BLaER1 treated with 17β-estradiol and CSF1 and Interleukin-3, amounts not matched to agents 10 nM and 100 nM (cell line): ENCODE measurements at regions not wholly inside any gene's neighbourhood (a gene's known extent, or its start where the extent isn't known, plus 50 kb on each side); places are given as distances from the start of the nearest gene placed in this dataset.

ENCODE experiments used
- H3K27ac ChIP-seq, 11 experiments: shearing (Covaris generic); formaldehyde crosslinking; 2 replicates each; pipeline ENCODE4 v1.8.1; 2022
- H3K27me3 ChIP-seq, 11 experiments: shearing (Covaris generic); formaldehyde crosslinking; 2 replicates each; pipeline ENCODE4 v1.8.1; 2022
- H3K36me3 ChIP-seq, 11 experiments: shearing (Covaris generic); formaldehyde crosslinking; 2 replicates each; pipeline ENCODE4 v1.8.1; 2022
- H3K4me1 ChIP-seq, 10 experiments: shearing (Covaris generic); formaldehyde crosslinking; 2 replicates each; pipeline ENCODE4 v1.8.1; 2022
- H3K4me2 ChIP-seq, 11 experiments: shearing (Covaris generic); formaldehyde crosslinking; 2 replicates each; pipeline ENCODE4 v1.8.1; 2022
- H3K4me3 ChIP-seq, 10 experiments: shearing (Covaris generic); formaldehyde crosslinking; 2 replicates each; pipeline ENCODE4 v1.8.1; 2022
- H3K9ac ChIP-seq, 11 experiments: shearing (Covaris generic); formaldehyde crosslinking; 2 replicates each; pipeline ENCODE4 v1.8.1; 2022
- H3K9me3 ChIP-seq, 11 experiments: shearing (Covaris generic); formaldehyde crosslinking; replicated peaks in 1 of 11; 2 replicates each; pipeline ENCODE4 v1.8.1; 2022
- H4K20me1 ChIP-seq, 11 experiments: shearing (Covaris generic); formaldehyde crosslinking; 2 replicates each; pipeline ENCODE4 v1.8.1; 2022
- Cebpa-rat ChIP-seq, 11 experiments: shearing (Covaris generic); IDR thresholded peaks; 2 replicates each; pipeline ENCODE4 v1.8.1; 2022

DNA sequence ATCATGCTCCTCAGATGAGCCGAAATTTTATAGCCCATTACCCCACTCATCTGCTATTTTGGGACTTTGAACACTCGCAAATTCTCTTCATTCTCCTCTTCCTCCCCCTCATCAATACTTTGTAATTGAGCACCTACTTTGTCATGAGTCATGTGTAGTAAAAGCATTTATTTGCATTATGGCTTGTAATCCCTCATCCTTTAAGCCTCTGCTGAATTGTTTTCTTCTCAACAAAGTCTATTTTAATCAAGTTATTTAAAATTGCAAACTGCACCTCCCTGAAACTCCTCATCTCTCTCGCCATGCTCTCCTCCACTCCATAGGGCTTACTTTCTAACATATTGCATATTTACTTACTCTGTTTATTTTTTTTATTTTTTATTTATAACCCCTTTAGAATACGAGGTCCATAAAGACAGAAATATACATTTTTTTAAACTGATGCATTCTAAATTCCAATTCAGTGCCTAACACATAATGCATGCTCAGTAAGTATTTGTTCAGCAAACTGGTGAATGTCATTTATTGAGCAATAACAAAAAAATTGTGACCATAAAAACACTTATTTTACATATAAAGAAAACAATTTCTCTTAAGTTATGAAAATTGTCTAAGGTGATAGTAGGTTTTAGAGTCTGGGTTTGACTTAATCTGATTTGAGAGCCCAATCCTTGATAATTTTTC is 161.7 kb downstream of the FASLG start:
- no peaks in the 10 kb centered on the region for H3K27me3 ChIP-seq
- no peaks in the 10 kb centered on the region for H4K20me1 ChIP-seq
- H3K4me1 ChIP-seq = peaks cover 38 to 73% (median 50%) of the 10 kb centered on the region in 10 experiments
- peak overlapping the region in 4 of 11 experiments; percentile 24 to 80 (median 34); a peak in 3 of 22 replicates for H3K27ac ChIP-seq
- no peak overlapping the region for H3K4me3 ChIP-seq
- no peaks in the 10 kb centered on the region for H3K36me3 ChIP-seq
- peaks cover 0 to 1% (median 0%) of the 10 kb centered on the region in 11 experiments; a peak in 3 of 22 replicates for H3K9me3 ChIP-seq
- H3K4me2 ChIP-seq = peak overlapping the region in 10 of 11 experiments; percentile 71 to 88 (median 82); a peak in 17 of 22 replicates
- H3K9ac ChIP-seq = no peak overlapping the region
- TF ChIP-seq Cebpa-rat (IDR thresholded peaks at IDR 0.05) = no peak

DNA sequence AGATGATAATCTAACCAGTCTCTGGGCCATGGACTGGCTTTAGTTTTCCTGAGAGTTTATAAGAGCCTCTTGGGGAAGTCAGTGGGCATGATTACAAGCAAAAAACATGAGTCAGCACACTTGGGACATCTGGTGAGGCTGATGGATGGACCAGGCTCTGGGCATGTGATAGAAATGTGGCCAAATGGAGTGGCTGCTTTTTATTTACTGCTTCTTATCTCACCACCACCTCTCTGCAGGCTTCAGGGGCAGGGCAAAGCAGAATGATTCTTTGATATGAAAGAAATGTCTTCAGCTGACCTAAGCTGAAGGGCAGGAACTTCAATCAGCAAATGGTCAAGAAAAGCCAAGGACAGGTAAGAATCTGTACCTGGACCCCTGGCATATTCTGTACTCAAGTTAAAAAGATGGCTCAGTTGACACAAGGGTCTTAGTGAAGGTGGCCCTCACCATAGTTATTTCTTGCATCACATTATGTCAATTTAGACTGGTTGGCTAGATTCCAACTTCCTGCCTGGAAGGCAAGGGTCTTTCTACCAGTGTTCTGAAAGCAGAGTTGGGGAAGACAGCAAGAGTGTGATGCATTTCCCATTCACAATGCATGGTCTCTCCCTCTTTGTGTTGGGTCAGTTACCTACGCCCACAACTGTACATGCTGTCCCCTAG is 162.8 kb downstream of the FASLG start:
- Histone ChIP-seq H3K9ac (no peak overlapping the region), H3K9me3 (no peaks in the 10 kb centered on the region), H3K27ac (peak overlapping the region in 4 of 11 experiments; percentile 1 to 39 (median 26); a peak in 6 of 22 replicates), H4K20me1 (no peaks in the 10 kb centered on the region), H3K36me3 (no peaks in the 10 kb centered on the region), H3K27me3 (no peaks in the 10 kb centered on the region), H3K4me1 (peaks cover 38 to 84% (median 57%) of the 10 kb centered on the region in 10 experiments), H3K4me2 (peak overlapping the region in 10 of 11 experiments; percentile 13 to 81 (median 45); a peak in 18 of 22 replicates), H3K4me3 (no peak overlapping the region)
- TF ChIP-seq Cebpa-rat (IDR thresholded peaks at IDR 0.05) = no peak

DNA sequence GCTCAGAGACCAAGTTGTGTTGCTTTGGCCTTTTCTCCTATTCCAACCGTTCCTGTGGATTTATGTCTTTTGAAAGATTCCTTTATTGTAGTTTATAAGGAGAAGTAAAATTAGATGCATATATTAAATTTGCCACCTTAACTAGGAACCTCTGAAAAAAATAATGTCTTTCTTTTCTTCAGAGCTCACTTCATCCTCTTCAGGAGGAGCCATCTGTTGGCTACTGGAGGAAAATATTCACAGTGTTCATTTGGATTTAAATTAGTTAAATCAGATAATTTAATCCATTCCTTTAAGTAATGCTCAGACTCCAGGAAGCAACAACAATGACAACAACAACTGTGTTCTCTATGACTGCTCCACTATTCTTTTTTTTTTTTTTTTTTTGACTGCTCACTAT is 164.0 kb downstream of the FASLG start:
- no peak for TF ChIP-seq Cebpa-rat (IDR thresholded peaks at IDR 0.05)
- Histone ChIP-seq H3K27ac (no peak overlapping the region; a peak in 1 of 22 replicates), H3K27me3 (no peaks in the 10 kb centered on the region), H3K9me3 (no peaks in the 10 kb centered on the region), H3K4me1 (peaks cover 34 to 90% (median 50%) of the 10 kb centered on the region in 10 experiments), H3K4me2 (peak overlapping the region in 1 of 11 experiments; percentile 81; a peak in 2 of 22 replicates), H3K4me3 (no peak overlapping the region), H4K20me1 (no peaks in the 10 kb centered on the region), H3K9ac (no peak overlapping the region), H3K36me3 (no peaks in the 10 kb centered on the region)

DNA sequence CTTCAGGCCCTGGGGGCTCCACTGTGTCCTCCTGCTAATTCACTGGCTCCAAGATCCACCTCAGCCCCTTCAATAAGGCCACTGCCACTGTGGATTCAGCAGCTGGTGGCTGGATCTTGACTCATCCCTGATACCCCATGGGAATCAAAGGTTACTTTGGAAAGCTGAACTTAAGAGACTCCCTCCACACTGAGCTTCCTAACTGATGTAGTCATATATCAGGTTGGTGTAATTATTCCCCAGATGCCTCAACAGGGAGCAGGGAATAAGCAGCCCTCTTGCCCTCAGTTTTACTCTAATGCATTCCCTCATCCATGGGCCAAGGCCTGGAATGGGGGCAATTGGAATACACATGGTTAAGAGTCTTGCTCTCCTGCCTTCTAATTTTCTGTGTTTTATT is 164.6 kb downstream of the FASLG start:
- no peak overlapping the region for H3K9ac ChIP-seq
- H3K27me3 ChIP-seq = no peaks in the 10 kb centered on the region
- H4K20me1 ChIP-seq = no peaks in the 10 kb centered on the region
- no peak overlapping the region for H3K4me3 ChIP-seq
- H3K36me3 ChIP-seq = no peaks in the 10 kb centered on the region
- peak overlapping the region in 3 of 11 experiments; percentile 3 to 44 (median 43); a peak in 5 of 22 replicates for H3K4me2 ChIP-seq
- H3K9me3 ChIP-seq = no peaks in the 10 kb centered on the region
- no peak overlapping the region; a peak in 2 of 22 replicates for H3K27ac ChIP-seq
- peaks cover 27 to 88% (median 44%) of the 10 kb centered on the region in 10 experiments for H3K4me1 ChIP-seq
- TF ChIP-seq Cebpa-rat (IDR thresholded peaks at IDR 0.05) = no peak

DNA sequence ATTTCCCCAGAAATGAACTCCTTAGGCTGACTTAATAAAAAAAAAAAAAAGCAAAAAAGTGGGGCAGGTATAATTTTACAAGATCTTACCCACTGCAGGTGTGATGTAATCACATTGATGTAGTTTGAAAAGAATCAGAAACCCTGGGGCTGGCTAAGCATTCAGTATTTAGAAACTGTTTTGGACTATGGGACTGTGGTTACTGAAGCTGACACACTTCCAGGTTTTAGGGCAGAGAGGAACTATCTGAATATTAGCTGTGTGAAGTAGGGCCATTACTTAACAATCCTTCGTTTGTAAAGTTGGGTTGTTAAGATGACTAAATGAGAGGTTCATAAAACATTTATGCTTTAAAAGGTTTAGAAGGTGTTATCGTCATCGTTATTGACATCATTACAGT is 165.3 kb downstream of the FASLG start:
- no peaks in the 10 kb centered on the region for H3K36me3 ChIP-seq

DNA sequence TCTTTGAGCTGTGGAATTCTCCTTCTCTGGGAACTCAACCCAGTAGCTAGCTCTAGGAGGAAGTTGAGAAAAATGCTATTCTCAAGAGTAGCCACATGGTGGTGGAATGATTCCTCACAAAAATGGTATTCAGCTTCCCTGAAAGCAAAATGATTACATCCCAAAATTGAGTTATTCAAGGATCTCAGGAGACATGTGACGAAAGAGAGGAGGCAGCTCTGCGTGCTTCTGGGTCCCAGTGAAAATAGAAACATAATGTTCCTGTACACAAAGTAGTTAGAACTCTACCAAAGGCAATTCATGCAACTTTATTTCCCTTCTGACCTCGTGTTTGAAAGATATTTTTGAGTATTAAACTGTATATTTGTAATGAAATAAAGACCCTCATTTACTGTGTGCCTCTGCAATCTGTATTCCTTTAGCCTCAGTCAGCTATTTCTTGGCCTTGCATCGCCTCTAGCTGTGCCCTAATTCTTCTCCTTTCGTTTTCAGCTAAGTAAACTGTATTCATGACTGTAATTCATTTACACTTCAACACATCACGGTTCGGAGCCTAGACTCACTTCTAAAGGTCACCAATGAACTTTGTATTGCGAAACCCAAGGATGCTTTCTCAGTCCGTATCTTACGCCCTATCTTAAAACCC is 167.3 kb downstream of the FASLG start:
- peak overlapping the region in 8 of 11 experiments; percentile 2 to 35 (median 24); a peak in 8 of 22 replicates for H3K27ac ChIP-seq
- H3K9me3 ChIP-seq = no peaks in the 10 kb centered on the region
- peaks cover 7 to 63% (median 22%) of the 10 kb centered on the region in 10 experiments; a peak in 18 of 20 replicates for H3K4me1 ChIP-seq
- peak in 5 of 11 experiments; percentile 29 to 85 (median 42); a peak in 7 of 22 replicates for TF ChIP-seq Cebpa-rat (IDR thresholded peaks at IDR 0.05)
- no peaks in the 10 kb centered on the region for H3K27me3 ChIP-seq
- H3K36me3 ChIP-seq = no peaks in the 10 kb centered on the region
- no peak overlapping the region for H3K9ac ChIP-seq
- peak overlapping the region in 7 of 11 experiments; percentile 3 to 72 (median 44); a peak in 11 of 22 replicates for H3K4me2 ChIP-seq
- H4K20me1 ChIP-seq = no peaks in the 10 kb centered on the region
- H3K4me3 ChIP-seq = no peak overlapping the region

More for the DNA sequence above, 165.3 kb downstream of the FASLG start:
- Histone ChIP-seq H3K9ac (no peak overlapping the region), H3K27me3 (no peaks in the 10 kb centered on the region), H3K4me3 (no peak overlapping the region), H4K20me1 (no peaks in the 10 kb centered on the region), H3K27ac (no peak overlapping the region), H3K9me3 (no peaks in the 10 kb centered on the region), H3K4me2 (peak overlapping the region in 2 of 11 experiments; percentile 43 to 44; a peak in 4 of 22 replicates), H3K4me1 (peaks cover 20 to 81% (median 39%) of the 10 kb centered on the region in 10 experiments)
- TF ChIP-seq Cebpa-rat (IDR thresholded peaks at IDR 0.05) = no peak

DNA sequence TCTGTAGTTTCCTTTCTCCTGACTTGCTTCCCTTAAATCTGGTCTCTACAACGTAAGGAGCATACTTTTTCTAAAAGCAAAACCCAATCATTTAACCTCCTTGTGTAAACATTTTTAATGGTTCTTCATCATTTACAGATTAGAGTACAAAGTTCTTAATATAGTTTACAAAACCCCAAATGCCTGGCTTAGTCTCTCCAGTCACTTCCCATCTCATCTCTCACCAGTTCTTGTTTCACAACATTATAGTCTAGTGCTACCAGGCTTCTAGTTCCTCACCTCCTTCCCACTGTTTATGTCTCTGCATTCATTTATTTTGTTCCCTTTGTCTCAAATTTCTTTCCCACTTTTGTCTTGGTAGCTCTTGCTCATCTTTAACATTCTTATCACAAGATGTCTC is 168.4 kb downstream of the FASLG start:
- peak overlapping the region in 1 of 11 experiments; percentile 34; a peak in 2 of 22 replicates for H3K27ac ChIP-seq
- no peak overlapping the region for H3K9ac ChIP-seq
- no peaks in the 10 kb centered on the region for H3K27me3 ChIP-seq

DNA sequence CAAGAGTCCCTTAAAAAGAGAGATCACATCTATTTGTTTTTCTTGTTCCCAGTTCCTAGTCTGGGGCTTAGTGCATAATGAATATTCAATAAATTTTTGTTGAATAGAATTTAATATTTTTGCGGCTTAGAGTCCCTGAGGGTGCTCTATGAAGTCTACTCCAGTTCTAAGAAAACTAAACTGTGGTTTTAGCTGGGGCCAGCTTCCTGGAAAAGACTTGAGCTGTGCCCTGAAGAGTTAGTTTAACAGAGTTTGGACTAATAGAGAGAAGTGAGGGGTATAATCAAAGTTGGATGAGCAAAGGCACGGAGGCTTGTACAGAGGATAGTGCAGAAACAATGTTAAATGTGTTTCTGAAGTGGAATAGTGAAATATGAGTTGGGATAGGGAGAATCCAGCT is 168.9 kb downstream of the FASLG start:
- Histone ChIP-seq H3K27me3 (no peaks in the 10 kb centered on the region), H3K4me1 (peaks cover 0 to 48% (median 11%) of the 10 kb centered on the region in 10 experiments; a peak in 11 of 20 replicates), H3K4me2 (peak overlapping the region in 2 of 11 experiments; percentile 71 to 72; a peak in 4 of 22 replicates), H3K36me3 (no peaks in the 10 kb centered on the region), H3K27ac (no peak overlapping the region), H4K20me1 (no peaks in the 10 kb centered on the region), H3K9me3 (no peaks in the 10 kb centered on the region), H3K9ac (no peak overlapping the region), H3K4me3 (no peak overlapping the region)
- no peak for TF ChIP-seq Cebpa-rat (IDR thresholded peaks at IDR 0.05)

More for the DNA sequence above, 168.4 kb downstream of the FASLG start:
- Histone ChIP-seq H3K4me2 (peak overlapping the region in 3 of 11 experiments; percentile 46 to 72 (median 71); a peak in 5 of 22 replicates), H4K20me1 (no peaks in the 10 kb centered on the region), H3K36me3 (no peaks in the 10 kb centered on the region), H3K4me3 (no peak overlapping the region), H3K4me1 (peaks cover 0 to 53% (median 11%) of the 10 kb centered on the region in 10 experiments; a peak in 11 of 20 replicates), H3K9me3 (no peaks in the 10 kb centered on the region)
- TF ChIP-seq Cebpa-rat (IDR thresholded peaks at IDR 0.05) = no peak
